ENCODE measurements at regions not wholly inside any gene's neighbourhood (a gene's known extent, or its start where the extent isn't known, plus 50 kb on each side); places are given as distances from the start of the nearest gene placed in this dataset.

DNA sequence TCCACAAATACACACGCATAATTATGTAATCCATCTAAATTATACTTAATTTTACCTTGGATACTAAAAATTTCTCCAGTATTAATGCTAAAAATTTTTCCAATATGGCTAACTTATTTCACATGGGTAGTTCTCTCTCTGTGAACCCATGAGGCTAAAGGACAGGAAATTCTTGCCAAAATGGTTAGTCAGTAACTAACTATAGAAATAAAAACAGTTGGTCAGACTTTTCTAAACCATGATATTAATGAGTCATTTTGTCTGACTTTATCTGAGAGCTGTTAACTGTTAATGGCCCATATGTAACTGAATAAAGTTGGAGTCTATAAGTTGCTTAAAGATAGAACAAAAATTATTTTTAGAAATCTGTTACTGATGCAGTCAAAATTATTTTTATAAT, 549.4 kb downstream of the TLL1 start:
- no peaks in the 10 kb centered on the region for H3K4me1 ChIP-seq (ENCODE audit: insufficient read depth, low read length, poor library complexity, severe bottlenecking)
- H3K4me3 ChIP-seq (ENCODE audit: low read length, poor library complexity, severe bottlenecking) = no peak overlapping the region
- H3K9me3 ChIP-seq (ENCODE audit: insufficient read depth, low read depth, low read length) = no peaks in the 10 kb centered on the region
- H3K9ac ChIP-seq (ENCODE audit: low read depth, low read length, poor library complexity, severe bottlenecking) = no peak overlapping the region
- H4K20me1 ChIP-seq (ENCODE audit: insufficient read depth, low read length, poor library complexity, severe bottlenecking) = no peaks in the 10 kb centered on the region
- TF ChIP-seq, protein P1, sequence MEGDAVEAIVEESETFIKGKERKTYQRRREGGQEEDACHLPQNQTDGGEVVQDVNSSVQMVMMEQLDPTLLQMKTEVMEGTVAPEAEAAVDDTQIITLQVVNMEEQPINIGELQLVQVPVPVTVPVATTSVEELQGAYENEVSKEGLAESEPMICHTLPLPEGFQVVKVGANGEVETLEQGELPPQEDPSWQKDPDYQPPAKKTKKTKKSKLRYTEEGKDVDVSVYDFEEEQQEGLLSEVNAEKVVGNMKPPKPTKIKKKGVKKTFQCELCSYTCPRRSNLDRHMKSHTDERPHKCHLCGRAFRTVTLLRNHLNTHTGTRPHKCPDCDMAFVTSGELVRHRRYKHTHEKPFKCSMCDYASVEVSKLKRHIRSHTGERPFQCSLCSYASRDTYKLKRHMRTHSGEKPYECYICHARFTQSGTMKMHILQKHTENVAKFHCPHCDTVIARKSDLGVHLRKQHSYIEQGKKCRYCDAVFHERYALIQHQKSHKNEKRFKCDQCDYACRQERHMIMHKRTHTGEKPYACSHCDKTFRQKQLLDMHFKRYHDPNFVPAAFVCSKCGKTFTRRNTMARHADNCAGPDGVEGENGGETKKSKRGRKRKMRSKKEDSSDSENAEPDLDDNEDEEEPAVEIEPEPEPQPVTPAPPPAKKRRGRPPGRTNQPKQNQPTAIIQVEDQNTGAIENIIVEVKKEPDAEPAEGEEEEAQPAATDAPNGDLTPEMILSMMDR (conservative IDR thresholded peaks at IDR 0.05; ENCODE audit: low read length) = no peak
- no peak for TF ChIP-seq EZH2phosphoT487 (IDR thresholded peaks at IDR 0.05; ENCODE audit: borderline replicate concordance)
- H3K36me3 ChIP-seq (ENCODE audit: insufficient read depth, low read length) = no peaks in the 10 kb centered on the region
- no peak overlapping the region for H3K4me2 ChIP-seq (ENCODE audit: low read depth, low read length, poor library complexity, severe bottlenecking)
- no peaks in the 10 kb centered on the region for H3F3A ChIP-seq (ENCODE audit: low read depth)
- H3K27me3 ChIP-seq (ENCODE audit: insufficient read depth, low read length, poor library complexity, severe bottlenecking) = no peaks in the 10 kb centered on the region
- no peaks in the 10 kb centered on the region for H3K79me2 ChIP-seq (ENCODE audit: insufficient read depth, low read length)
- H3K9me2 ChIP-seq (replicated peaks; ENCODE audit: low read depth, low read length) = no peaks in the 10 kb centered on the region
- H2AFZ ChIP-seq (ENCODE audit: low read length) = no peak overlapping the region

DNA sequence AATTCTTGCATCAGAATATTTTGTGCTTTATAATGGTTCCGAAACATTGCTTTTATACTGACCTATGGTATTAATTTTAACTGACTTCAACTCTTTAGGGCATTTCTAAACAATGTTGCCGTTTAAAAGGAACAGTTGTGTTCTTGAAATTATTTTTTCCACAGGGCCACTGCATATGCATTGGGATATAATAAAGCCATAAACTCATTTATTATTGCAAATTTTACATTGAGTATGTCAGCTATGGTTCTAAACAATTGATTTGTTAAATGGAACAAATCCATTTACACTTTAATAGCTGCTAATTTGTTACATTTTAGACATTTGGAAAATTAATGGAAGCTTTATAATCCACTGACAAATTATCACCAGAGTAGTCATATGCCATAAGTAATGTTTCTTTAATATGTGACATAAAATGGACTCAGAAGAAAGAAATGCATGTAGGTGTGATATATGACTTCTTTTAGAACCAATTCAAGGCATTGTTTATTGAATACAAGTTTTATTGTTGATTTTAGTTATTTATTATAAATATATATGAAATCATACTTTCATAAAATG, 553.3 kb downstream of the TLL1 start:
- H3K9me2 ChIP-seq (replicated peaks; ENCODE audit: low read depth, low read length) = no peaks in the 10 kb centered on the region
- H3K79me2 ChIP-seq (ENCODE audit: insufficient read depth, low read length) = no peaks in the 10 kb centered on the region
- no peak overlapping the region for H3K4me3 ChIP-seq (ENCODE audit: low read length, poor library complexity, severe bottlenecking)
- H3K9ac ChIP-seq (ENCODE audit: low read depth, low read length, poor library complexity, severe bottlenecking) = no peak overlapping the region
- TF ChIP-seq, protein P1 (conservative IDR thresholded peaks at IDR 0.05; ENCODE audit: low read length) = no peak
- TF ChIP-seq EZH2phosphoT487 (IDR thresholded peaks at IDR 0.05; ENCODE audit: borderline replicate concordance) = no peak
- no peak overlapping the region for H2AFZ ChIP-seq (ENCODE audit: low read length)
- no peaks in the 10 kb centered on the region for H3K9me3 ChIP-seq (ENCODE audit: insufficient read depth, low read depth, low read length)
- H3K4me2 ChIP-seq (ENCODE audit: low read depth, low read length, poor library complexity, severe bottlenecking) = no peak overlapping the region
- H3F3A ChIP-seq (ENCODE audit: low read depth) = no peaks in the 10 kb centered on the region
- no peaks in the 10 kb centered on the region for H3K4me1 ChIP-seq (ENCODE audit: insufficient read depth, low read length, poor library complexity, severe bottlenecking)
- H3K27me3 ChIP-seq (ENCODE audit: insufficient read depth, low read length, poor library complexity, severe bottlenecking) = no peaks in the 10 kb centered on the region
- no peaks in the 10 kb centered on the region for H3K36me3 ChIP-seq (ENCODE audit: insufficient read depth, low read length)
- no peaks in the 10 kb centered on the region for H4K20me1 ChIP-seq (ENCODE audit: insufficient read depth, low read length, poor library complexity, severe bottlenecking)

DNA sequence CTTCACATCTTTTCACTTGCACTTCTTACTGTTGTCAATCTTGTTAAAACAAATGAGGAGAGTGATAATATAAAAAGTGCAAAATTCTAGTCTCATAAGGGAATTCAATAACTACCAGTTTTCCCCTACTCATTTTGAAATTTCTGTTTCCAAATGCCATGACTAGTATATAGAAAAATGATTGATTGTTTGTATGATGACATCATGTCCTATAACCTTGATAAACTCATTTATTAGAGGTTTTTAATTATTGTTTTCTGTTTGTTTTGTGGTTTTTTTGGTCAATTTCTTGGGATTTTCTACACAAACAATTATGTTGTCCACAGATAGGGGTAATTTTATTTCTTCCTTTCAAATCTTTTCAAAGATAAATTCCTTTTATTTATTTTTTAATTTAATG, 559.1 kb downstream of the TLL1 start:
- Histone ChIP-seq H3K4me1 (ENCODE audit: insufficient read depth, low read length, poor library complexity, severe bottlenecking) (no peaks in the 10 kb centered on the region), H3K4me2 (ENCODE audit: low read depth, low read length, poor library complexity, severe bottlenecking) (no peak overlapping the region), H3K9ac (ENCODE audit: low read depth, low read length, poor library complexity, severe bottlenecking) (no peak overlapping the region), H3F3A (ENCODE audit: low read depth) (no peaks in the 10 kb centered on the region), H3K27me3 (ENCODE audit: insufficient read depth, low read length, poor library complexity, severe bottlenecking) (no peaks in the 10 kb centered on the region), H3K9me2 (replicated peaks; ENCODE audit: low read depth, low read length) (no peaks in the 10 kb centered on the region), H2AFZ (ENCODE audit: low read length) (no peak overlapping the region), H4K20me1 (ENCODE audit: insufficient read depth, low read length, poor library complexity, severe bottlenecking) (no peaks in the 10 kb centered on the region), H3K9me3 (ENCODE audit: insufficient read depth, low read depth, low read length) (no peaks in the 10 kb centered on the region), H3K4me3 (ENCODE audit: low read length, poor library complexity, severe bottlenecking) (no peak overlapping the region), H3K79me2 (ENCODE audit: insufficient read depth, low read length) (no peaks in the 10 kb centered on the region), H3K36me3 (ENCODE audit: insufficient read depth, low read length) (no peaks in the 10 kb centered on the region)
- TF ChIP-seq, protein P1 (conservative IDR thresholded peaks at IDR 0.05; ENCODE audit: low read length) = no peak
- TF ChIP-seq EZH2phosphoT487 (IDR thresholded peaks at IDR 0.05; ENCODE audit: borderline replicate concordance) = no peak
